ENCODE measurements at regions not wholly inside any gene's neighbourhood (a gene's known extent, or its start where the extent isn't known, plus 50 kb on each side); places are given as distances from the start of the nearest gene placed in this dataset.

DNA sequence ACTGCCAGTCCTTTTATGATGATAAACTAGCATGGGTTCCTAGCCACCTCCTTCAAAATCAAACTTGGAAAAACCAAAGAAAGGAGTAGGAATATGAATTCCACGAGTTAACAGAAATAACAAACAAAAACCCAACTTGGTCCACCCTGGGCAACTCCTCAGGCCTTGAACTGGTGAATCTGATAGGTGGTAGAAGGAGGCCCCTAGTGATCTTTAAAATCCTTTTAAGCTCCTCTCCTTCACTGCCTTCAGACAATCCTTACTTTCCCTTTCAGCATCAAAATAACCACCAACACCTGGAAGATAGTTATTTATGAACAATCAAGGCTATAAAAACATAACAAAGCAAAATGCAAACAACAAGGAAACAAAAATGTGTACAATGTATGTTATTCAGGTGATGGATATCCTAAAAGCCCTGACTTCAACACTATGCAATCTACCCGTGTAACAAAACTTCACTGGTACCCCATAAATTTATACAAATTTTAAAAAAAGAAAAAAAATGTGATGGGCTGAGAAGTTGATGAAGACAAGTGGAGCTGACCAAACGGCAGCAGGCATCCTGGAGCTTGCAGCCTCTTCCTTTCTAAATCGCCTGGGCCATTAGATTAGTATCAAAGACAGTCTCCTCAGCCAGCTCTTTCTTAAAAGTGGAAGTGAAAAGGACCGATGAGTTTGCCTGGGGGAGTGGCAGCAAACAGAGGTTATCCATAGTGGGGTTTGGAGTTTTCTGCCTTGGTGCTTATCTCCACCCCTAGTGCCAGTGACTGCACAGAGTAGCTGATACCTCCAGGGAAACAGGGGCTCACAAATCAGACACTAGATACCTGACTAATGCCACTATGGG, 179.6 kb downstream of the TMA16 start:
- TF ChIP-seq CTCF (IDR thresholded peaks at IDR 0.05) (no peak), POLR2A (IDR thresholded peaks at IDR 0.05) (no peak), POLR2AphosphoS5 (IDR thresholded peaks at IDR 0.05) (no peak), EP300 (IDR thresholded peaks at IDR 0.05) (no peak)

Measured in stomach (tissue), 4 donors.